ENCODE measurements at regions not wholly inside any gene's neighbourhood (a gene's known extent, or its start where the extent isn't known, plus 50 kb on each side); places are given as distances from the start of the nearest gene placed in this dataset.
"Not testable (repeated sequence)": the region's sequence is repeated elsewhere in the genome, so short reads cannot be mapped to it uniquely, and the experiment has no call there.

GRCh38 chr10:80697926-80698325, 160.2 kb downstream of the SH2D4B start:
- no peak for DNase-seq (ENCODE audit: low read depth in 1 of 2, low spot score in 1 of 2)

DNA sequence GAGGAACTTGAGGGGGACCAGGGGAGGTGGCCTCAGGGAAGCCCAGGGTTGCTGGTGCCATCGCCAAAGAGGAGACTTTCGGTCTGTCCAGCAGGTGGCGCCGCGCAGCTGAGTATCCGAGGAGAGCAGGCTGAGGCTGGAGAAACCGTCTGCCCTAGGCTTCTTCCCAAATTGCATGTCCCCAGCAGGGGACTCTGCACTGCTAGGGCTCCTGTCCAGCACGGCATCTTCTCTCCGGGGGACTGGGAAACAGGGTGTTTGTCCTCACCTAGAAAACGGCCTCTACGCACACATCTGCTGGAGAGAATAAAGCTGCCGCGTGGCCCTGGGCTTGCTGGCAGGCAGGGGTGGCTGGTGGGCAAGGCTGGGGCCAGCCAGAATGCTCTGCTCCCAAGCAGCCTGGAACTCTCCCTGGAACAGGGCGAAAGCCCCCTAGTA, 161.9 kb downstream of the SH2D4B start:
- DNase-seq (ENCODE audit: low read depth in 1 of 2, low spot score in 1 of 2): peak; percentile 36 to 56

DNA sequence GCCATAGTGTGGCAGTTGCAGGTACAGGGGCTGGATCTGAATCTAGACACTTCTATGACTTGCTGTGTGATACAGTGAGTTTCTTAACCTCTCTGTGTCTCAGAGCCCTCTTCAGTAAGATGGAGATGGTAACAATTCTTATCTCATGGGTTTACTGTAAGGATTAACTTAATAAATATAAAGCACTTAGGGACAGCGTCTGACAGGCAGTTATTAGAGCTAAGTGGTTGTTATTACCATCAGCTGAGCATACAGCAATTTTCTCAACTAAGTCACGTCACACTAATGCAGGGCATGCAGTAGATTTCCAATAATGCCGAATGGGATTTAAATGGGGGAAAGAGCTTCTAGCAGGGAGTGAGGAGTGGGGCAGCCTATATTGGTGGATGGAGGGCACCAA, 162.6 kb downstream of the SH2D4B start:
- DNase-seq (ENCODE audit: low read depth in 1 of 2, low spot score in 1 of 2): no peak

- DNase-seq (ENCODE audit: low read depth in 1 of 2, low spot score in 1 of 2): no peak
Observed at GRCh38 chr10:80700760-80701444, 163.2 kb downstream of the SH2D4B start.

DNA sequence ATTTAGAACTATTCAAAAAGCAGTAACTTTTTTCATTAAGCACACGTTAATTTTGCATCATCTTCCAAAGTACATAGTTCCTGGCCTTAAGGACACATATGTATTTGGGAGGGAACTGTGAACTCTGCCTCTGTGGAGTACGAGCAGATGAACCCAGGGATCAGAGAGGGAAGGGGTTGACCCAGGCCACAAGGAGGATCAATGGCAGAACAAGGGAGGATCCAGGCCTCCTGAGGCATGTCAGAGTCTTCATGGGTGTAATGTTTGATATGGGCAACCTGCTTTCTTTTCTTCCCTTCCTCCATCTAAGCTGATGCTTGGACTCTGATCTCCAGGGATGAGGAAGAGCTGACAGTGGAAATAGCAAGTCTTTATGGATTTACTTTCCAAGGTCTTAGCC, 164.0 kb downstream of the SH2D4B start:
- DNase-seq (ENCODE audit: low read depth in 1 of 2, low spot score in 1 of 2): no peak

DNA sequence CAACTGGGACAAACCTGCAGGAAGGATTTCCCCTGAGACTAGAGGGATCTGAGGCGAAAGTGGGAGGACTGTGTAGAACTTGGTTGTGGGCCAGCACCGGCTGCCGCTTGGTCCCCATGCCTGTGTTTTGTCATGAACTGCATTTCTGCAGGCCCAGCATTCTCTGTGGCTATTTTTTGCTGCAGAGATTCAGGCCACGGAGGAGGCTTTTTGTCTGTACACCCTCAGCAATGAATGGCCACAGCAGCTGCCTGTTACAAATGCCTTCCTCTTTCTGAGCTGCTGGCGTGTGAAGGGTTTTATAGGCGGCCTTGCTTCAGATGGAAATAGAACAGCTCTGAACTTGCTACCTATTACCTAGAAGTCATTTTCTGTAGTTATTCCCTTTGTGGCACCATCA, 164.4 kb downstream of the SH2D4B start:
- DNase-seq (ENCODE audit: low read depth in 1 of 2, low spot score in 1 of 2): no peak

GRCh38 chr10:80705899-80706298, 168.2 kb downstream of the SH2D4B start:
- DNase-seq (ENCODE audit: low read depth in 1 of 2, low spot score in 1 of 2): no peak

GRCh38 chr10:80708185-80708584, 170.5 kb downstream of the SH2D4B start:
- DNase-seq (ENCODE audit: low read depth in 1 of 2, low spot score in 1 of 2): no peak

- DNase-seq (ENCODE audit: low read depth in 1 of 2, low spot score in 1 of 2): no peak
Observed at GRCh38 chr10:80708808-80709207, 171.1 kb downstream of the SH2D4B start.

DNA sequence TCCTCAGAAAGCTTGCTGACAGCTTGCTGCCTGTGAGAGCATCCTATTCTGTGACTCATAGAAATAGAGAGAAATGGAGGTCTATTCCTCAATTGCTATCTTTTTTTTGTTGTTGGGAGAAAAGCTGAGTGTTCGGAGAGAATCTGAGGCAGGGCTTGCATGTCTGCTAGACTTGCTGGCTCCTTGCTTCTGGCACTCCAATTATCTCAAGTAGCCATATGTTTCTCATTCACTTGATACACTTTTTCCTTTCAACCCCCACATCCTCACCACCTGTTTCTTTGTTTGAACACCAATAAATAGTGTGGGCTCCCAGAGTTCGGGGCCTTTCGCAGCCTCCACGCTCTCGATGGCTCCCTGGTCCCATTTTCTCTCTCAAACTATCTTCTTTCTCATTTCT, 172.2 kb downstream of the SH2D4B start:
- no peak for DNase-seq (ENCODE audit: low read depth in 1 of 2, low spot score in 1 of 2)

GRCh38 chr10:80713398-80713928, 175.8 kb downstream of the SH2D4B start:
- no peak for DNase-seq (ENCODE audit: low read depth in 1 of 2, low spot score in 1 of 2)

DNA sequence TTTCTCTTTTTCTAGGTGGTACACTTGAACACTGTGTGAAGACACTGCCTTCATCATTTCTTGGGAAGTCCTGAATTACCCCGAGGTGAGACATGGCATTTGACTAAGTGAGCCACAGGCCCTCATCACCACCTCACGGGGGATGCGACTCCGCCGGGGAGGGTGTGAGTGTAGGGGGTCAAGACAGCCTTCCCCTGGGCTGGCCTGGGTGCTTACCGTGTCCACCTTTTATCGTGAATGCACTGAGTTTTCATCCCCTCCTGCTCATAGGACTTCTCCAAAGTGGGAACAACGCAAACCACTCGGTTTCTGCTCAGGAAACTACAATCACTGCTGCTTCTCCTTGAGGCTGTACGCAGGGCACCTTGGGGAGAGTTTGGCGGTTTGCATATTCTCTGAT, 176.9 kb downstream of the SH2D4B start:
- no peak for DNase-seq (ENCODE audit: low read depth in 1 of 2, low spot score in 1 of 2)

DNA sequence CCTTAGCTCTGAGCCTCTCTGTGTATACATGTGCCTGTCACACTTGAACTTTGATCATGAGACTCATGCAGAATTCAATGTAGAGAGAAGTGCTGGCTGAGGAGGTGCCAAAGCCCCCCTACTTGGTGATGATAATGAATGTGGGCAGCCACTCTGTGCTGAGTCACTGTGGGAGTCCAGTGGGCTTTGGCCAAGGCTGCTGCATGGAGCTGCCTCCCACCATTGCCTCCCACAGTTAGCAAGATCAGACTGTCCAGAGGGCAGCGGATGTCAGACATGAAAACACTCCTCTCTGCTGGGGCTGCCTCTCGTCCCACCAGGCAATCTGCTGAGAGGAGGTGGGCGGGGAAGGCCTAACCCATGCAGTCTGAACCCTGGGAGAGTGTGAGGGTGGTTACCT, 180.3 kb downstream of the SH2D4B start:
- no peak for DNase-seq (ENCODE audit: low read depth in 1 of 2, low spot score in 1 of 2)

GRCh38 chr10:80719935-80720334, 182.2 kb downstream of the SH2D4B start:
- DNase-seq (ENCODE audit: low read depth in 1 of 2, low spot score in 1 of 2): no peak

GRCh38 chr10:80720549-80720948, 182.8 kb downstream of the SH2D4B start:
- no peak for DNase-seq (ENCODE audit: low read depth in 1 of 2, low spot score in 1 of 2)

DNA sequence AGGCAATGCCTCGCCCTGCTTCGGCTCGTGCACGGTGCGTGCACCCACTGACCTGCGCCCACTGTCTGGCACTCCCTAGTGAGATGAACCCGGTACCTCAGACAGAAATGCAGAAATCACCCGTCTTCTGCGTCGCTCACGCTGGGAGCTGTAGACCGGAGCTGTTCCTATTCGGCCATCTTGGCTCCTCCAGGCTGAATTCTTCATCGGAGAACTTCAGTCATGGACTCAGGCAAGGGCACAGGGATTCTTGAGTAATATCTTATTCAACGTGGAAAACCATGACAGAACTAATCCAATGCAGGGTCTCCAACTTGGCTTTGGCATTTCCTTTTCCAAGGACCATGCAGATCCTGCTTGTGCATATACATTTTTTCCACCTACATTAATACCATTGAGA, 190.7 kb downstream of the SH2D4B start:
- not testable (repeated sequence) for DNase-seq (ENCODE audit: low read depth in 1 of 2, low spot score in 1 of 2)

- DNase-seq (ENCODE audit: low read depth in 1 of 2, low spot score in 1 of 2): no peak
Observed at GRCh38 chr10:80729896-80730295, 192.2 kb downstream of the SH2D4B start.

DNA sequence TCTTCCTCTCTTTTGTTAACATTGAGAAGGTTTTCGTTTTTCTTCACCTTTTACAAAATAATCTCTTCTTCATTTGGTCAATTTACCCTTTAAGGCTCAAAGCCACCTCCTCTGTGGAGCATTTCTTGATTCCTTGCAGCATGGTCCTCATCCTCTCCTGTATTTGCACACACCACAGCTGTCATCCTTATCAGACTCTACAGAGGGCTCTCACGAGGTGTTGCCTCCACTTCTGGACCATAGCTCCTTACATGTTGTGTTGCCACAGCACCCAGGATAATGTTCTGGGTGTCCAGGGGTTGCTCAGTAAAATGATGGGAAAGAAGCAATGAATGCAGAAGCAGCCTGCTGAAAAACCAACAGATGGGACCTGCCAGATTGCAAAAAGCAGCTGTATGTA, 192.8 kb downstream of the SH2D4B start:
- DNase-seq (ENCODE audit: low read depth in 1 of 2, low spot score in 1 of 2): no peak

DNA sequence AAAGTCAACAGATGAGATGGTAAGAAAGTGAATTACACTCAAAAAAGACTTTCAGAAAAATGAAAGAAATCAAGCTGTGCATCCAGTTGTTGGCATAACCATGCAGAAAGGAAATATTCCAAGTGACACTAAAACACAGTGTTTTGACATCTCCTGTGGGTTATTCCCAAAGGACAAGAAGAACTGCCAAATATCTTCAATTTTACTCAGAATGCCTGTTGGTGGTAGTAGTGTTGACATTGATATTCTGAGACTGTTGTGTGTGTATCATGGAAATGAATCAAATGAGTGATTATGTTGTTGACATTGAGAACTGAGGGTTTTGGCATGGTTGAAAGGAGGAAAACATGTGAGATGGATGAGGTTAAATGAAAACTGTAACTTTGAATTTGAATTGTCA, 196.9 kb downstream of the SH2D4B start:
- no peak for DNase-seq (ENCODE audit: low read depth in 1 of 2, low spot score in 1 of 2)

GRCh38 chr10:80737209-80737608, 199.5 kb downstream of the SH2D4B start:
- DNase-seq (ENCODE audit: low read depth in 1 of 2, low spot score in 1 of 2): no peak

DNA sequence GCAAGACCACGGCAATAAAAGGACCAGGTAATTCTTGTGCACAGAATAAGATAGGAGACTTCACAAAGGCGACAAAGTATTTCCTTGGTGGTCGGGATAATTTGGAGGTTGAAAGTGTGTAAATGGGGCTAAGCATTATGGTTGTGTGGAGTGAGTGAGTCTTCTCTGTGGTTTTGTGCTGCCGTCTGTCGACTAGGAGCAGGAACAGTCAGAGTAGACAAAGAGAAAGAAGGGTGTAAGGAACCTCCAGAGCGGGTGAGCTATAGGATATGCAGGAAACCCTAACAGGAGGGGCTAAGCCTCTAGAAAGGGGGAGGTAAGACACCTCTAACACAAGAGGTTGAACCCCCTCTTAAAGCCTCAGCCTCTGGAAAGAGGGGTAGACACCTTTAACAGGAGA, 201.6 kb downstream of the SH2D4B start:
- no peak for DNase-seq (ENCODE audit: low read depth in 1 of 2, low spot score in 1 of 2)

- DNase-seq (ENCODE audit: low read depth in 1 of 2, low spot score in 1 of 2): no peak
Observed at GRCh38 chr10:80739963-80740715, 202.4 kb downstream of the SH2D4B start.

DNA sequence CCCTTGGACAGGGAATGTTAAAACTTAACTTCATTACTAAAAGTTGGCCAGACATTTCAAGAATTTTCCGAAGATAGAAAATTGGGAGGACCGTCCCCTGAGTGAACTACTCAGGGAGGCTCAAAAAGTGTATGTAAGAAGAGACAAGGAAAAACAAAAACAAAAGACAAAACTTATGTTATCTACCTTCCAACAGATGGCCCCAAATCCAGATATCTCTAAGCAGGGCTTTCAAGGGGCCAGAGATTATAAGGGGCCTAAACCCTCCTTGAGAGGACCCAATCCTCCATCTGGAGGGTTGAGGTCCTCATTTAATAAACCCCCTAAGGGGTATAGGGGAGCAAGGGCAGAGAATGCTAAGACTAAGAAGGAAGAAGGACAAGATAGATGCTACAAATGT, 203.6 kb downstream of the SH2D4B start:
- no peak for DNase-seq (ENCODE audit: low read depth in 1 of 2, low spot score in 1 of 2)

Data from stimulated activated CD4-positive, alpha-beta T cell treated with anti-CD3 and anti-CD28 coated beads, Interleukin-15, amount 100 ng/mL, for 1 hour (primary cell).